ENCODE measurements at regions not wholly inside any gene's neighbourhood (a gene's known extent, or its start where the extent isn't known, plus 50 kb on each side); places are given as distances from the start of the nearest gene placed in this dataset.

- H3K4me3 ChIP-seq (ENCODE audit: low read length in 3 of 3) = no peak overlapping the region
- no peaks in the 10 kb centered on the region for H3K9me3 ChIP-seq (ENCODE audit: control insufficient read depth in 3 of 3, low read length in 3 of 3)
- no peaks in the 10 kb centered on the region for H3K36me3 ChIP-seq (ENCODE audit: control insufficient read depth in 3 of 3, insufficient read depth in 3 of 3, low read length in 3 of 3)
- no peak overlapping the region for H3K9ac ChIP-seq (ENCODE audit: low read depth in 1 of 3, low read length in 3 of 3)
- H3K4me1 ChIP-seq (ENCODE audit: control insufficient read depth in 3 of 3, insufficient read depth in 3 of 3, low read length in 3 of 3) = no peaks in the 10 kb centered on the region
- H3K27me3 ChIP-seq (ENCODE audit: control insufficient read depth in 3 of 3, insufficient read depth in 3 of 3, low read length in 3 of 3) = no peaks in the 10 kb centered on the region
- no peak overlapping the region for H3K27ac ChIP-seq (ENCODE audit: low read depth, low read length)
These were observed 1306.1 kb upstream of the TENM3 start for GRCh38 chr4:180937083-180937482.

DNA sequence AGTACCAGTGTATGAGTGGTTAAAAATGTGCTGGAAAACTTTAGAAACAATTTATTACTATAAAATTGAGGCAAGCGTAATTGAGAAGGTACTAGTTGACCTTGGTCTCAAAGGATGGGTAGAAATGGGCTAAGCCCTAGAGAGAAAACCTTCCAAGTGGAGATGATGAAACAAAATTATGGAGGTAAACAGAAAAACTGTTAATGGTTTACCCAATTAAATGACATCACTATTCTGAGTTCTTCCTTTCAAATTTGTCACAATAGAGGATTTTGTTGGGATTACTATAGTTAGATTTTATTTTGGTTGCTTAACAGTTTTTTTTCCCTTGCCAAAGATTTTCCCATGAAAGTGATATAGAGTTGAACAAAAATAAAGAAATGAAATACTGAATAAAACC, 1302.5 kb upstream of the TENM3 start:
- Histone ChIP-seq H3K4me1 (ENCODE audit: control insufficient read depth in 3 of 3, insufficient read depth in 3 of 3, low read length in 3 of 3) (no peaks in the 10 kb centered on the region), H3K4me3 (ENCODE audit: low read length in 3 of 3) (no peak overlapping the region), H3K27ac (ENCODE audit: low read depth, low read length) (no peak overlapping the region), H3K36me3 (ENCODE audit: control insufficient read depth in 3 of 3, insufficient read depth in 3 of 3, low read length in 3 of 3) (no peaks in the 10 kb centered on the region), H3K27me3 (ENCODE audit: control insufficient read depth in 3 of 3, insufficient read depth in 3 of 3, low read length in 3 of 3) (no peaks in the 10 kb centered on the region), H3K9ac (ENCODE audit: low read depth in 1 of 3, low read length in 3 of 3) (no peak overlapping the region), H3K9me3 (ENCODE audit: control insufficient read depth in 3 of 3, low read length in 3 of 3) (no peaks in the 10 kb centered on the region)

- no peaks in the 10 kb centered on the region for H3K36me3 ChIP-seq (ENCODE audit: control insufficient read depth in 3 of 3, insufficient read depth in 3 of 3, low read length in 3 of 3)
- H3K4me1 ChIP-seq (ENCODE audit: control insufficient read depth in 3 of 3, insufficient read depth in 3 of 3, low read length in 3 of 3) = no peaks in the 10 kb centered on the region
- H3K9ac ChIP-seq (ENCODE audit: low read depth in 1 of 3, low read length in 3 of 3) = no peak overlapping the region
- no peaks in the 10 kb centered on the region for H3K9me3 ChIP-seq (ENCODE audit: control insufficient read depth in 3 of 3, low read length in 3 of 3)
- no peak overlapping the region for H3K4me3 ChIP-seq (ENCODE audit: low read length in 3 of 3)
- H3K27ac ChIP-seq (ENCODE audit: low read depth, low read length) = no peak overlapping the region
- no peaks in the 10 kb centered on the region for H3K27me3 ChIP-seq (ENCODE audit: control insufficient read depth in 3 of 3, insufficient read depth in 3 of 3, low read length in 3 of 3)
These were observed 1300.8 kb upstream of the TENM3 start for GRCh38 chr4:180942367-180942916.

DNA sequence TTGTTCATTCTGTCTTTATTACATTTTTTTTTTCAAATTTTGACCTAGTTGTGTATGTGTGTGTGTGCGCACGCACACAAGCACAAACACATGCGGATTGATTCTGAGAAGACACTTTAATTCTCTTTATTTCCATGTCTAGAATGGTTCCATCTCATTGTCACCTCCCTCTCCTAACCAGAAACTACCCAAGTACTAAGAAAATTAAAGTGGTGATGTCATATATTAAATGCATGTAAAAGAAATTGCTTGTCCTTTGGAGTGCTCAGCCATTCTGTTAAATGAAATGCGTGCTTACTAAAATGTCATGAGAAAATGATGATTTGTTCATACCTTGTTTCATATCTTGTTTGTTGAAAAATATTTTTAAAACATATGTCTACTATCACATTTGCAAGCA, 1297.0 kb upstream of the TENM3 start:
- Histone ChIP-seq H3K9ac (ENCODE audit: low read depth in 1 of 3, low read length in 3 of 3) (no peak overlapping the region), H3K9me3 (ENCODE audit: control insufficient read depth in 3 of 3, low read length in 3 of 3) (no peaks in the 10 kb centered on the region), H3K27ac (ENCODE audit: low read depth, low read length) (no peak overlapping the region), H3K4me1 (ENCODE audit: control insufficient read depth in 3 of 3, insufficient read depth in 3 of 3, low read length in 3 of 3) (no peaks in the 10 kb centered on the region), H3K27me3 (ENCODE audit: control insufficient read depth in 3 of 3, insufficient read depth in 3 of 3, low read length in 3 of 3) (no peaks in the 10 kb centered on the region), H3K36me3 (ENCODE audit: control insufficient read depth in 3 of 3, insufficient read depth in 3 of 3, low read length in 3 of 3) (no peaks in the 10 kb centered on the region), H3K4me3 (ENCODE audit: low read length in 3 of 3) (no peak overlapping the region)

DNA sequence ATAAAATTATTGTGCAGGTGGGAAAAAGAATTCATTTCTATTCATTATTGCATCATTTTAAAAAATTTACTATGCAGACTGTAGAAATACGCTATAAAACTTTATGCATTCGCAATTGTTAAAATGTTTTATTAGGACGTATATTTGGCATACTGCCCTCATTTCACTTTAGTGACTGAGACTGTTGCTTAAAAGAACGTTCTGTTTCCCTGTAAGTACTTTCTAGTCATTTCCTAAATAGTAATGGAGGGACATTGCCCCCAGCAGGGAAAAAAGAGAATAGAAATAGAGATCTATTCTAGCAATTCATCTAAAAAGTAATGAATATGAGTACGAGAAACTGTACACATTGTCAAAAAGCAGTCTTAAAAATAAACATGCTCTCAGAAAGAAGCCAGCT, 1295.8 kb upstream of the TENM3 start:
- no peak overlapping the region for H3K9ac ChIP-seq (ENCODE audit: low read depth in 1 of 3, low read length in 3 of 3)
- H3K4me1 ChIP-seq (ENCODE audit: control insufficient read depth in 3 of 3, insufficient read depth in 3 of 3, low read length in 3 of 3) = no peaks in the 10 kb centered on the region
- no peak overlapping the region for H3K4me3 ChIP-seq (ENCODE audit: low read length in 3 of 3)
- no peaks in the 10 kb centered on the region for H3K36me3 ChIP-seq (ENCODE audit: control insufficient read depth in 3 of 3, insufficient read depth in 3 of 3, low read length in 3 of 3)
- no peaks in the 10 kb centered on the region for H3K27me3 ChIP-seq (ENCODE audit: control insufficient read depth in 3 of 3, insufficient read depth in 3 of 3, low read length in 3 of 3)
- H3K27ac ChIP-seq (ENCODE audit: low read depth, low read length) = no peak overlapping the region
- H3K9me3 ChIP-seq (ENCODE audit: control insufficient read depth in 3 of 3, low read length in 3 of 3) = no peaks in the 10 kb centered on the region

DNA sequence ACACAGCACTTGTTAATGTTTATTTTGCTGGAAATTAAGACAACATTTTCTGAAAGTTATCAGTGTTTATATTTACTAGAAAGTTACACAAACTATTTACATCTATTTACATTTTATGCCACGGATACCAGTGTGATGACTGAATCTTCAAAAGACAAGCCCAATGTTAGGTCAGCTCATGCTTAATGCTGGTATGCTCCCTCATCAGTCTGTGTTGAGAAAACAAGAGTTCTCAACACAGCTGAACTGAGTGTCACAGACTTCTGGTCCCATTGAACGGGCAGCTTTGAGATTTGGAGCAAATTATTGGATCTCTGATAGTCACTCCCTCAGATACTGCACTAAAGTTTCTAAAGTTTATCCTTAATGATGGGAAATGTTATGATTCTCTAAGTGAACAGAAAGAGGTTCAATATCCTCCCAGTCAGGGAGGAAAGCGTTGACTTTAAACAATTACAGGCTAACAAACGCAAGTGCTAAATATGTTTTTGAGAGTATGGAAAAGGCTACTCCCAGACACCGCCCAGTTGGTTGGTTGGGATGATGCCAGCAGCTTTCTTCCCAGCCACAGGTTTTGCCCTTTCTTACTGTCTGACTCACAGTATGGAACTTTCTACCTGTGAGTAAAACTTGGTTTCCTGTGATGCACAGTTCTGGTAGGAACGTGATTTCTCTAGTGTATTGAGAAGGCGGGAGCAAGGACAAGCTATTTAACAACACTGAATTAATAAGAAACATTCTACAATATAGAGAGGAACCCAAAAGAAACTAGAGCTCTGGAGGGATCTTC, 1293.6 kb upstream of the TENM3 start:
- no peaks in the 10 kb centered on the region for H3K36me3 ChIP-seq (ENCODE audit: control insufficient read depth in 3 of 3, insufficient read depth in 3 of 3, low read length in 3 of 3)
- H3K27me3 ChIP-seq (ENCODE audit: control insufficient read depth in 3 of 3, insufficient read depth in 3 of 3, low read length in 3 of 3) = no peaks in the 10 kb centered on the region
- H3K27ac ChIP-seq (ENCODE audit: low read depth, low read length) = no peak overlapping the region
- no peaks in the 10 kb centered on the region for H3K4me1 ChIP-seq (ENCODE audit: control insufficient read depth in 3 of 3, insufficient read depth in 3 of 3, low read length in 3 of 3)
- H3K9me3 ChIP-seq (ENCODE audit: control insufficient read depth in 3 of 3, low read length in 3 of 3) = no peaks in the 10 kb centered on the region
- H3K4me3 ChIP-seq (ENCODE audit: low read length in 3 of 3) = no peak overlapping the region
- H3K9ac ChIP-seq (ENCODE audit: low read depth in 1 of 3, low read length in 3 of 3) = no peak overlapping the region

DNA sequence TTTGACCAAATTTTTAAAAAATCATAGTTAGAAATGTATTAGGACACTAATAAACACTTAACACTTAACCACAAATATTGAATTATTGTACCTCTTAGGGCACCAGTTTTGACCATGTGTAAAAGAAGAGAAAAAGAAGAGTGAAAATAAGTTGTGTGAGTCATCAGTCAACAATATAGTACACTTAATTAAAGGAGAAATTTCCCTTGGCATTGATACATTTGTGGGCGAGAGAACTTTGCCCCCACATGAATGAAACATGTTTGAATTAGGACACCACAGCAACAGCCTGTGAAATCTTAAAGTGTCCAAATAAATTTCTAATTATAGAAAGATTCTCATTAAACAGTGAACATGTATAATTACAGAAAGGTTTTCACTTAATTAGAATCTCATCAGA, 1292.8 kb upstream of the TENM3 start:
- Histone ChIP-seq H3K27me3 (ENCODE audit: control insufficient read depth in 3 of 3, insufficient read depth in 3 of 3, low read length in 3 of 3) (no peaks in the 10 kb centered on the region), H3K4me3 (ENCODE audit: low read length in 3 of 3) (no peak overlapping the region), H3K9ac (ENCODE audit: low read depth in 1 of 3, low read length in 3 of 3) (no peak overlapping the region), H3K27ac (ENCODE audit: low read depth, low read length) (no peak overlapping the region), H3K4me1 (ENCODE audit: control insufficient read depth in 3 of 3, insufficient read depth in 3 of 3, low read length in 3 of 3) (no peaks in the 10 kb centered on the region), H3K36me3 (ENCODE audit: control insufficient read depth in 3 of 3, insufficient read depth in 3 of 3, low read length in 3 of 3) (no peaks in the 10 kb centered on the region), H3K9me3 (ENCODE audit: control insufficient read depth in 3 of 3, low read length in 3 of 3) (no peaks in the 10 kb centered on the region)

DNA sequence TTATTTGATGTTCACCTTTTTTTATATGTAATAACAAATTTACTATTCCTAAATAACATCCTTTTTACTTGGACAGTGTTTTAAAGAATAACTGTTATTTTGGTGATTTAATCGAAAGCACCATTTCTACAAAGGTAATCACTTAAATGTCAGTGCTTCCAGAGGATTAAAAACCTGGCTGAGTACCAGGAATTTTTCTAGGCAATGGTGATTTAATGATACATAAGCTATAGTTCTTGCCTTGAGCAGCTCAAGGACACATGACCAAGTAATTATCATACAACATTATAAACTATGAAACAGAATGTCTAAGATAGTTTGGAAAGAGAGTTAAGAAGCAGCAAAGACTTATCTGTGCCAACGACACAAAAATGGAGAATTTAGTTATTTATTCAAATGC, 1291.9 kb upstream of the TENM3 start:
- H3K27ac ChIP-seq (ENCODE audit: low read depth, low read length) = no peak overlapping the region
- H3K9me3 ChIP-seq (ENCODE audit: control insufficient read depth in 3 of 3, low read length in 3 of 3) = no peaks in the 10 kb centered on the region
- H3K4me1 ChIP-seq (ENCODE audit: control insufficient read depth in 3 of 3, insufficient read depth in 3 of 3, low read length in 3 of 3) = no peaks in the 10 kb centered on the region
- H3K27me3 ChIP-seq (ENCODE audit: control insufficient read depth in 3 of 3, insufficient read depth in 3 of 3, low read length in 3 of 3) = no peaks in the 10 kb centered on the region
- H3K4me3 ChIP-seq (ENCODE audit: low read length in 3 of 3) = no peak overlapping the region
- H3K9ac ChIP-seq (ENCODE audit: low read depth in 1 of 3, low read length in 3 of 3) = no peak overlapping the region
- no peaks in the 10 kb centered on the region for H3K36me3 ChIP-seq (ENCODE audit: control insufficient read depth in 3 of 3, insufficient read depth in 3 of 3, low read length in 3 of 3)

DNA sequence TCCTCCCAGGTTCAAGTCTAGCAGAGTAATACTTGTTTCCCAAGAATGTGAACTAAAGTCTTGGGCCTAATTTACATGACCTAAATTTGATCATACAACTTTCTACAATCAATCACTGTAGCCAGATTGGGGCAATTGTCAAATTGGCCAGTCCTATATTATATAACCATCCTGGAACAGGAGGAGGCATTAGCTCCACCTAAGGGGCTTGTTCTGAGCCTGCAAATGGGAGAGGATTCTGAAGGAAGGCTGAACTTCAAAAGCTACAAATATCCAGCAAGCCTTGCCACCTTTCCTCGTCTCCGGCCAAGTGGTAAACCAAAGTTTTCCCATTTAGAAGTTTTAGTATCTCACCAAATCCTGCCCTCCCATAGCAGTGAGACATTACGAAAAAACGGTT, 1289.6 kb upstream of the TENM3 start:
- Histone ChIP-seq H3K9ac (ENCODE audit: low read depth in 1 of 3, low read length in 3 of 3) (no peak overlapping the region), H3K4me1 (ENCODE audit: control insufficient read depth in 3 of 3, insufficient read depth in 3 of 3, low read length in 3 of 3) (no peaks in the 10 kb centered on the region), H3K36me3 (ENCODE audit: control insufficient read depth in 3 of 3, insufficient read depth in 3 of 3, low read length in 3 of 3) (no peaks in the 10 kb centered on the region), H3K4me3 (ENCODE audit: low read length in 3 of 3) (no peak overlapping the region), H3K27me3 (ENCODE audit: control insufficient read depth in 3 of 3, insufficient read depth in 3 of 3, low read length in 3 of 3) (no peaks in the 10 kb centered on the region), H3K27ac (ENCODE audit: low read depth, low read length) (no peak overlapping the region), H3K9me3 (ENCODE audit: control insufficient read depth in 3 of 3, low read length in 3 of 3) (no peaks in the 10 kb centered on the region)

DNA sequence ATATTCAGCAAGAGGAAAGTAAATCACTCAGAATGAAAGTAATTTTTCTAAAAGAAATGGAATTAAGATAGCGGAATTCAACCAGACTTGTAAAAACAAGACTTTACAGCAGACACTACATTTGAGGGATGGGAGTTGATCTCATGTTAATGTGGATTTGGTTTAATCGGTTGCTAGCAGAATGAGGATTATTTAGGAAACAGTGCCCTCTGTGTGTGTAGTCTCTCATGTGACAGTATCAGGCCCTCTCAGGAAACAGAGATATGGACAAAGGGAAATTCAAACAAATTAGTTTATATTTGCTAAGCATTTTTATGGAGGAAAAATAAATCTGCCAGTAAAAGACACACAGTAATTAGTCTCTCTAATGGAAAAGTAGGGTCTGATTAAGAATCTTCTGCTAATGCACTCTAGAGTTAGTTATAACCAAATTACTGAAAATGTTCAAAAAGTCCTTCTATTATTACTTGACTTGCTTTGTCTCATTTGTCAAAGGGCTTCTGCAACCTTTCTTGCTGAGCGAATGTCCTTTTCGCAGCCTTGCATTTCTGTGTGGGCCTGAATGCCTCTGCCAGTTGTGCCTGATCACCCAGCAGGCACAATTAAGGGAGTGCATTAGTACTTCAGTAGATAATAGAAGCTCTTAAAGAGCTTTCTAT, 1282.3 kb upstream of the TENM3 start:
- no peak overlapping the region for H3K9ac ChIP-seq (ENCODE audit: low read depth in 1 of 3, low read length in 3 of 3)
- H3K4me1 ChIP-seq (ENCODE audit: control insufficient read depth in 3 of 3, insufficient read depth in 3 of 3, low read length in 3 of 3) = no peaks in the 10 kb centered on the region
- no peaks in the 10 kb centered on the region for H3K27me3 ChIP-seq (ENCODE audit: control insufficient read depth in 3 of 3, insufficient read depth in 3 of 3, low read length in 3 of 3)
- H3K27ac ChIP-seq (ENCODE audit: low read depth, low read length) = no peak overlapping the region
- no peak overlapping the region for H3K4me3 ChIP-seq (ENCODE audit: low read length in 3 of 3)
- no peaks in the 10 kb centered on the region for H3K9me3 ChIP-seq (ENCODE audit: control insufficient read depth in 3 of 3, low read length in 3 of 3)
- no peaks in the 10 kb centered on the region for H3K36me3 ChIP-seq (ENCODE audit: control insufficient read depth in 3 of 3, insufficient read depth in 3 of 3, low read length in 3 of 3)

Measured in skeletal muscle tissue (tissue), 3 donors.